ENCODE measurements at regions not wholly inside any gene's neighbourhood (a gene's known extent, or its start where the extent isn't known, plus 50 kb on each side); places are given as distances from the start of the nearest gene placed in this dataset.

- Histone ChIP-seq H3K4me1 (ENCODE audit: insufficient read depth, poor library complexity, severe bottlenecking) (no peaks in the 10 kb centered on the region), H3K27ac (ENCODE audit: poor library complexity, severe bottlenecking) (no peak overlapping the region), H3K27me3 (ENCODE audit: insufficient read depth, poor library complexity, severe bottlenecking) (no peaks in the 10 kb centered on the region), H3K36me3 (ENCODE audit: low read depth) (no peaks in the 10 kb centered on the region), H3K4me3 (ENCODE audit: severe bottlenecking) (no peak overlapping the region), H3K9me3 (ENCODE audit: severe bottlenecking) (no peaks in the 10 kb centered on the region)
- TF ChIP-seq CTCF (IDR thresholded peaks at IDR 0.05; ENCODE audit: poor library complexity, severe bottlenecking), result no peak
- ATAC-seq (ENCODE audit: low read depth) (no peak), DNase-seq (ENCODE audit: low spot score) (no peak)
These were observed 76.5 kb upstream of the LARGE1 start for GRCh38 chr22:33996824-33997223.

- Histone ChIP-seq H3K36me3 (ENCODE audit: low read depth) (no peaks in the 10 kb centered on the region), H3K9me3 (ENCODE audit: severe bottlenecking) (no peaks in the 10 kb centered on the region), H3K27me3 (ENCODE audit: insufficient read depth, poor library complexity, severe bottlenecking) (no peaks in the 10 kb centered on the region), H3K4me1 (ENCODE audit: insufficient read depth, poor library complexity, severe bottlenecking) (no peaks in the 10 kb centered on the region), H3K4me3 (ENCODE audit: severe bottlenecking) (no peak overlapping the region), H3K27ac (ENCODE audit: poor library complexity, severe bottlenecking) (no peak overlapping the region)
- no peak for ATAC-seq (ENCODE audit: low read depth)
- DNase-seq (ENCODE audit: low spot score), result no peak
- no peak for TF ChIP-seq CTCF (IDR thresholded peaks at IDR 0.05; ENCODE audit: poor library complexity, severe bottlenecking)
These were observed 80.7 kb upstream of the LARGE1 start for GRCh38 chr22:34000879-34001526.

DNA sequence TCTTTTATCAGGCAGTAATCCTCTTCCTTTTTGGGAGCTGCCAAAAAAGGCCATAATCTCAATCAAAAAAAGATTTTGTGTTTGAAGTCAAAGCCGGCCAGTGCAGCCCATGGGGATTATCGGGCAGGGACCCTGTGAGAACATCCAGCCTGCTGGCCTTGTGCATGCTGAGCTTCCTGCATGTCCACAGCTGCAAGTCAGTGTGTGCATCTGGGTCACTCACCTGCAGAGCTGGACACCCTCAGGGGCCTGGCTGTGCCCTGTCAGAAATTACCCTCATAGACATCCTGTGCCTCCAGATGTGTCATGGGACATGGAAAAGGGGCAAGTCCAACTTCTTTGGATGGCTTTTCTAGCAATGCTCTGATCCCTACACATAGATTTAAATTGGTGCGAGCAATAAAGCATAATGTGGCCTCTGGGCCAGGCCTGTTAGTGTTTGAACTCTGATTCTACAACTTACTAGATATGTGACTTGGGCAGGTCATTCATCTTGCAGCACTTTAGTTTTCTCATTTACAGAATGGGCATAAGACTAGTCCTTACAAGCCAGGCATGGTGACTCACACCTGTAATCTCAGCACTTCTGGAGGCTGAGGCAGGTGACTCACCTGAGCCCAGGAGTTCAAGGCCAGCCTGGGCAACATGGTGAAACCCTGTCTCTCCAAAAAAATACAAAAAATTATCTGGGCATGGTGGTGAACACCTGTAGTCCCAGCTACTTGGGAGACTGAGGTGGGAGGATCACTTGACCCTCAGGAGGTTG is 81.6 kb upstream of the LARGE1 start:
- Histone ChIP-seq H3K36me3 (ENCODE audit: low read depth) (no peaks in the 10 kb centered on the region), H3K27ac (ENCODE audit: poor library complexity, severe bottlenecking) (no peak overlapping the region), H3K9me3 (ENCODE audit: severe bottlenecking) (no peaks in the 10 kb centered on the region), H3K27me3 (ENCODE audit: insufficient read depth, poor library complexity, severe bottlenecking) (no peaks in the 10 kb centered on the region), H3K4me3 (ENCODE audit: severe bottlenecking) (no peak overlapping the region), H3K4me1 (ENCODE audit: insufficient read depth, poor library complexity, severe bottlenecking) (no peaks in the 10 kb centered on the region)
- no peak for TF ChIP-seq CTCF (IDR thresholded peaks at IDR 0.05; ENCODE audit: poor library complexity, severe bottlenecking)
- ATAC-seq (ENCODE audit: low read depth) (no peak), DNase-seq (ENCODE audit: low spot score) (no peak)

- DNase-seq (ENCODE audit: low spot score) (no peak), ATAC-seq (ENCODE audit: low read depth) (no peak)
- no peaks in the 10 kb centered on the region for H3K9me3 ChIP-seq (ENCODE audit: severe bottlenecking)
- no peak overlapping the region for H3K4me3 ChIP-seq (ENCODE audit: severe bottlenecking)
- no peak overlapping the region for H3K27ac ChIP-seq (ENCODE audit: poor library complexity, severe bottlenecking)
- H3K27me3 ChIP-seq (ENCODE audit: insufficient read depth, poor library complexity, severe bottlenecking), result no peaks in the 10 kb centered on the region
- no peaks in the 10 kb centered on the region for H3K36me3 ChIP-seq (ENCODE audit: low read depth)
- no peaks in the 10 kb centered on the region for H3K4me1 ChIP-seq (ENCODE audit: insufficient read depth, poor library complexity, severe bottlenecking)
- no peak for TF ChIP-seq CTCF (IDR thresholded peaks at IDR 0.05; ENCODE audit: poor library complexity, severe bottlenecking)
These were observed 83.8 kb upstream of the LARGE1 start for GRCh38 chr22:34004058-34004457.

GRCh38 chr22:34010259-34010658 is 90.0 kb upstream of the LARGE1 start:
- Histone ChIP-seq H3K4me1 (ENCODE audit: insufficient read depth, poor library complexity, severe bottlenecking) (no peaks in the 10 kb centered on the region), H3K36me3 (ENCODE audit: low read depth) (no peaks in the 10 kb centered on the region), H3K4me3 (ENCODE audit: severe bottlenecking) (no peak overlapping the region), H3K27ac (ENCODE audit: poor library complexity, severe bottlenecking) (no peak overlapping the region), H3K27me3 (ENCODE audit: insufficient read depth, poor library complexity, severe bottlenecking) (no peaks in the 10 kb centered on the region), H3K9me3 (ENCODE audit: severe bottlenecking) (peaks cover 2% of the 10 kb centered on the region)
- ATAC-seq (ENCODE audit: low read depth), result no peak
- TF ChIP-seq CTCF (IDR thresholded peaks at IDR 0.05; ENCODE audit: poor library complexity, severe bottlenecking), result no peak
- no peak for DNase-seq (ENCODE audit: low spot score)
